Natural killer cell (primary cell): ENCODE measurements at regions not wholly inside any gene's neighbourhood (a gene's known extent, or its start where the extent isn't known, plus 50 kb on each side); places are given as distances from the start of the nearest gene placed in this dataset.
"Not testable (repeated sequence)": the region's sequence is repeated elsewhere in the genome, so short reads cannot be mapped to it uniquely, and the experiment has no call there.

Experiments
- ATAC-seq, 3 donors: fragments of 150-1000 bp in 2 of 3; fragments of 200-7000 bp in 1 of 3; cut with Tn5 transposase; 1 replicate in 1 of 3; 2 replicates in 2 of 3; pipeline ENCODE4 v1.10.0; 2021; ENCODE audit warnings: mild to moderate bottlenecking in 2 of 3, moderate library complexity in 2 of 3
- DNase-seq, 2 donors: peaks; one replicate each; pipeline versions ENCODE4 v3.0.0 to v3.0.0-alpha.2; 2013 to 2021; ENCODE audit warnings: mixed read lengths in 1 of 2
- H3K27ac ChIP-seq: one replicate; pipeline ENCODE4 v1.5.1; 2013; ENCODE audit warnings: mild to moderate bottlenecking, low read length
- H3K27me3 ChIP-seq: one replicate; pipeline ENCODE4 v1.6.1; 2013; ENCODE audit warnings: low read length; ENCODE audit not compliant: control insufficient read depth, insufficient read depth
- H3K36me3 ChIP-seq: one replicate; pipeline ENCODE4 v1.6.1; 2013; ENCODE audit warnings: low read length; ENCODE audit not compliant: control insufficient read depth, insufficient read depth
- H3K4me1 ChIP-seq: one replicate; pipeline ENCODE4 v1.6.1; 2013; ENCODE audit warnings: low read length; ENCODE audit not compliant: control insufficient read depth, insufficient read depth
- H3K4me3 ChIP-seq: one replicate; pipeline ENCODE4 v1.5.1; 2013; ENCODE audit warnings: low read length
- H3K9me3 ChIP-seq: one replicate; pipeline ENCODE4 v1.6.1; 2013; ENCODE audit warnings: low read length; ENCODE audit not compliant: control insufficient read depth, insufficient read depth
- H3K27ac Mint-ChIP-seq, 2 donors: one replicate each; pipeline ENCODE4 v1.8.0; 2022; ENCODE audit warnings: mild to moderate bottlenecking in 2 of 2, mixed read lengths in 2 of 2, moderate library complexity in 1 of 2
- H3K27me3 Mint-ChIP-seq, 2 donors: one replicate each; pipeline ENCODE4 v1.8.0; 2022; ENCODE audit warnings: low read depth in 2 of 2, mixed read lengths in 2 of 2
- H3K36me3 Mint-ChIP-seq: one replicate; pipeline ENCODE4 v1.8.0; 2022; ENCODE audit warnings: mixed read lengths
- H3K4me1 Mint-ChIP-seq, 2 donors: one replicate each; pipeline ENCODE4 v1.8.0; 2022; ENCODE audit warnings: mixed read lengths in 2 of 2
- H3K4me3 Mint-ChIP-seq: one replicate; pipeline ENCODE4 v1.8.0; 2022; ENCODE audit warnings: mild to moderate bottlenecking, moderate library complexity, mixed read lengths
- H3K9me3 Mint-ChIP-seq, 2 donors: one replicate each; pipeline ENCODE4 v1.8.0; 2022; ENCODE audit warnings: mixed read lengths in 2 of 2
- CTCF ChIP-seq: fragments of 200-600 bp; IDR thresholded peaks from one replicate; pipeline ENCODE4 v1.8.0; 2022; ENCODE audit warnings: antibody characterized with exemption
- WGBS: methylation state at CpG from one replicate; pipeline ENCODE4 v1.1.7; 2013; ENCODE audit warnings: missing lambda C conversion rate; ENCODE audit not compliant: insufficient coverage; 5-methylcytosine and 5-hydroxymethylcytosine counted together
- intact Hi-C: fragments of 100-400 bp; cut with micrococcal nuclease; formaldehyde crosslinking; loops from one replicate; pipeline ENCODE4 v1.14.2; 2022

GRCh38 chr17:77558846-77559626 lies 399.5 kb upstream of the TNRC6C start:
- Mint-ChIP-seq H3K4me3 (no peak overlapping the region), H3K9me3 (no peaks in the 10 kb centered on the region), H3K27ac (no peak overlapping the region), H3K36me3 (no peaks in the 10 kb centered on the region), H3K4me1 (no peaks in the 10 kb centered on the region), H3K27me3 (peaks cover 8 to 16% of the 10 kb centered on the region in 2 donors)
- no peaks in the 10 kb centered on the region for H3K27me3 ChIP-seq
- ATAC-seq (peak in 1 of 3 donors; percentile 7), DNase-seq (no peak)
- no peaks in the 10 kb centered on the region for H3K36me3 ChIP-seq
- H3K4me1 ChIP-seq, result peaks cover 6% of the 10 kb centered on the region
- no peaks in the 10 kb centered on the region for H3K9me3 ChIP-seq
- TF ChIP-seq CTCF, result no peak
- intact Hi-C loops, result no loop called here
- no peak overlapping the region for H3K27ac ChIP-seq
- no peak overlapping the region for H3K4me3 ChIP-seq
- WGBS, result 84% methylated on average over 12 of the region's 12 CpGs

GRCh38 chr17:77560381-77560780 lies 398.1 kb upstream of the TNRC6C start:
- Histone ChIP-seq H3K9me3 (no peaks in the 10 kb centered on the region), H3K27me3 (no peaks in the 10 kb centered on the region), H3K4me3 (no peak overlapping the region), H3K27ac (no peak overlapping the region), H3K4me1 (peaks cover 6% of the 10 kb centered on the region), H3K36me3 (no peaks in the 10 kb centered on the region)
- ATAC-seq, result no peak
- peaks cover 8 to 16% of the 10 kb centered on the region in 2 donors for H3K27me3 Mint-ChIP-seq
- no peak for DNase-seq
- TF ChIP-seq CTCF, result no peak
- intact Hi-C loops, result no loop called here
- H3K4me3 Mint-ChIP-seq, result no peak overlapping the region
- no peaks in the 10 kb centered on the region for H3K36me3 Mint-ChIP-seq
- no peaks in the 10 kb centered on the region for H3K9me3 Mint-ChIP-seq
- no peaks in the 10 kb centered on the region for H3K4me1 Mint-ChIP-seq
- H3K27ac Mint-ChIP-seq, result no peak overlapping the region
- WGBS, result 87% methylated on average over 10 of the region's 10 CpGs

GRCh38 chr17:77560841-77561240 lies 397.7 kb upstream of the TNRC6C start:
- no peaks in the 10 kb centered on the region for H3K4me1 Mint-ChIP-seq
- H3K27ac Mint-ChIP-seq, result no peak overlapping the region
- Histone ChIP-seq H3K4me3 (no peak overlapping the region), H3K9me3 (no peaks in the 10 kb centered on the region), H3K27me3 (no peaks in the 10 kb centered on the region), H3K36me3 (no peaks in the 10 kb centered on the region), H3K27ac (no peak overlapping the region), H3K4me1 (peaks cover 3% of the 10 kb centered on the region)
- DNase-seq, result no peak
- no peak for ATAC-seq
- peaks cover 8 to 16% of the 10 kb centered on the region in 2 donors for H3K27me3 Mint-ChIP-seq
- no peaks in the 10 kb centered on the region for H3K9me3 Mint-ChIP-seq
- no peak overlapping the region for H3K4me3 Mint-ChIP-seq
- no peak for TF ChIP-seq CTCF
- H3K36me3 Mint-ChIP-seq, result no peaks in the 10 kb centered on the region
- intact Hi-C loops, result no loop called here
- WGBS, result 85% methylated on average over 12 of the region's 13 CpGs

- not testable (repeated sequence) for ATAC-seq
Observed at GRCh38 chr17:77562361-77562760, 396.1 kb upstream of the TNRC6C start.

More at GRCh38 chr17:77562361-77562760, 396.1 kb upstream of the TNRC6C start:
- intact Hi-C loops, H3K4me3 Mint-ChIP-seq, H3K4me1 Mint-ChIP-seq, H3K36me3 Mint-ChIP-seq, H3K36me3 ChIP-seq, H3K27ac Mint-ChIP-seq, H3K4me1 ChIP-seq, H3K27ac ChIP-seq, H3K4me3 ChIP-seq, H3K9me3 ChIP-seq, H3K9me3 Mint-ChIP-seq, H3K27me3 ChIP-seq, H3K27me3 Mint-ChIP-seq: not testable (repeated sequence)
- peak in 1 of 2 donors; percentile 19 for DNase-seq
- 97% methylated on average over 5 of the region's 12 CpGs for WGBS
